ENCODE measurements at regions not wholly inside any gene's neighbourhood (a gene's known extent, or its start where the extent isn't known, plus 50 kb on each side); places are given as distances from the start of the nearest gene placed in this dataset.

- TF ChIP-seq, protein P1, sequence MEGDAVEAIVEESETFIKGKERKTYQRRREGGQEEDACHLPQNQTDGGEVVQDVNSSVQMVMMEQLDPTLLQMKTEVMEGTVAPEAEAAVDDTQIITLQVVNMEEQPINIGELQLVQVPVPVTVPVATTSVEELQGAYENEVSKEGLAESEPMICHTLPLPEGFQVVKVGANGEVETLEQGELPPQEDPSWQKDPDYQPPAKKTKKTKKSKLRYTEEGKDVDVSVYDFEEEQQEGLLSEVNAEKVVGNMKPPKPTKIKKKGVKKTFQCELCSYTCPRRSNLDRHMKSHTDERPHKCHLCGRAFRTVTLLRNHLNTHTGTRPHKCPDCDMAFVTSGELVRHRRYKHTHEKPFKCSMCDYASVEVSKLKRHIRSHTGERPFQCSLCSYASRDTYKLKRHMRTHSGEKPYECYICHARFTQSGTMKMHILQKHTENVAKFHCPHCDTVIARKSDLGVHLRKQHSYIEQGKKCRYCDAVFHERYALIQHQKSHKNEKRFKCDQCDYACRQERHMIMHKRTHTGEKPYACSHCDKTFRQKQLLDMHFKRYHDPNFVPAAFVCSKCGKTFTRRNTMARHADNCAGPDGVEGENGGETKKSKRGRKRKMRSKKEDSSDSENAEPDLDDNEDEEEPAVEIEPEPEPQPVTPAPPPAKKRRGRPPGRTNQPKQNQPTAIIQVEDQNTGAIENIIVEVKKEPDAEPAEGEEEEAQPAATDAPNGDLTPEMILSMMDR (IDR thresholded peaks at IDR 0.05): no peak
- no peak for TF ChIP-seq EP300 (IDR thresholded peaks at IDR 0.05)
Observed at GRCh38 chr6:23456396-23456795, 669.6 kb upstream of the NRSN1 start.
